ENCODE measurements at regions not wholly inside any gene's neighbourhood (a gene's known extent, or its start where the extent isn't known, plus 50 kb on each side); places are given as distances from the start of the nearest gene placed in this dataset.

GRCh38 chr15:91473894-91474545 is 374.0 kb downstream of the SV2B start:
- no peak for DNase-seq (ENCODE audit: low read depth)

GRCh38 chr15:91476861-91477260 is 376.6 kb upstream of the SLCO3A1 start:
- DNase-seq (ENCODE audit: low read depth) = no peak

- no peak for DNase-seq (ENCODE audit: low read depth)
Measured at GRCh38 chr15:91478717-91479191, 374.8 kb upstream of the SLCO3A1 start.

GRCh38 chr15:91480426-91480825 is 373.1 kb upstream of the SLCO3A1 start:
- DNase-seq (ENCODE audit: low read depth) = no peak

GRCh38 chr15:91482799-91483198 is 370.7 kb upstream of the SLCO3A1 start:
- no peak for DNase-seq (ENCODE audit: low read depth)

GRCh38 chr15:91484141-91484540 is 369.4 kb upstream of the SLCO3A1 start:
- no peak for DNase-seq (ENCODE audit: low read depth)

GRCh38 chr15:91488452-91488851 is 365.1 kb upstream of the SLCO3A1 start:
- no peak for DNase-seq (ENCODE audit: low read depth)

GRCh38 chr15:91490211-91490610 is 363.3 kb upstream of the SLCO3A1 start:
- no peak for DNase-seq (ENCODE audit: low read depth)

- DNase-seq (ENCODE audit: low read depth) = no peak
Measured at GRCh38 chr15:91491101-91491950, 362.2 kb upstream of the SLCO3A1 start.

GRCh38 chr15:91496754-91497691 is 356.5 kb upstream of the SLCO3A1 start:
- DNase-seq (ENCODE audit: low read depth) = no peak

- no peak for DNase-seq (ENCODE audit: low read depth)
Measured at GRCh38 chr15:91498046-91498748, 355.3 kb upstream of the SLCO3A1 start.

- DNase-seq (ENCODE audit: low read depth) = no peak
Measured at GRCh38 chr15:91498749-91499062, 354.8 kb upstream of the SLCO3A1 start.

GRCh38 chr15:91499774-91500383 is 353.6 kb upstream of the SLCO3A1 start:
- no peak for DNase-seq (ENCODE audit: low read depth)

- no peak for DNase-seq (ENCODE audit: low read depth)
Measured at GRCh38 chr15:91508633-91509032, 344.9 kb upstream of the SLCO3A1 start.

GRCh38 chr15:91514147-91514546 is 339.4 kb upstream of the SLCO3A1 start:
- DNase-seq (ENCODE audit: low read depth) = no peak

- peak; percentile 75 for DNase-seq (ENCODE audit: low read depth)
Measured at GRCh38 chr15:91515188-91515754, 338.2 kb upstream of the SLCO3A1 start.

GRCh38 chr15:91516866-91517265 is 336.6 kb upstream of the SLCO3A1 start:
- no peak for DNase-seq (ENCODE audit: low read depth)

GRCh38 chr15:91517491-91518200 is 335.9 kb upstream of the SLCO3A1 start:
- DNase-seq (ENCODE audit: low read depth) = no peak

GRCh38 chr15:91520850-91521249 is 332.7 kb upstream of the SLCO3A1 start:
- no peak for DNase-seq (ENCODE audit: low read depth)

GRCh38 chr15:91521548-91521947 is 332.0 kb upstream of the SLCO3A1 start:
- no peak for DNase-seq (ENCODE audit: low read depth)

All from fibroblast of gingiva (primary cell).